Colonic mucosa (tissue), 4 donors: ENCODE measurements at regions not wholly inside any gene's neighbourhood (a gene's known extent, or its start where the extent isn't known, plus 50 kb on each side); places are given as distances from the start of the nearest gene placed in this dataset.

Experiments
- DNase-seq: peaks from one replicate; pipeline ENCODE4 v3.0.0-alpha.2; 2020
- H3K27ac ChIP-seq: fragments of 200-600 bp; one replicate; pipeline ENCODE4 v1.8.0; 2021
- H3K27me3 ChIP-seq: fragments of 200-600 bp; one replicate; pipeline ENCODE4 v1.8.0; 2021
- H3K36me3 ChIP-seq: fragments of 200-600 bp; one replicate; pipeline ENCODE4 v1.8.0; 2021
- H3K4me1 ChIP-seq: fragments of 200-600 bp; one replicate; pipeline ENCODE4 v1.8.0; 2021; ENCODE audit warnings: mild to moderate bottlenecking
- H3K4me3 ChIP-seq: fragments of 200-600 bp; one replicate; pipeline ENCODE4 v1.8.0; 2021
- H3K9ac ChIP-seq, 2 donors: one replicate each; pipeline ENCODE4 v1.7.0; 2013; ENCODE audit warnings: control low read depth in 2 of 2, low read depth in 2 of 2, low read length in 2 of 2
- H3K9me3 ChIP-seq: fragments of 200-600 bp; one replicate; pipeline ENCODE4 v1.8.0; 2021
- CTCF ChIP-seq: fragments of 200-600 bp; IDR thresholded peaks from one replicate; pipeline ENCODE4 v1.8.0; 2022; ENCODE audit warnings: antibody characterized with exemption, mild to moderate bottlenecking
- intact Hi-C: fragments of 100-400 bp; cut with DNase I; formaldehyde crosslinking; loops from one replicate; pipeline ENCODE4 v1.14.1; 2022
- donor health status: healthy.
- donor health status: DM: no; HTN: no; CAD: no.
- donor health status: DM: no; HTN: no; CAD: no.

- intact Hi-C loops: no loop called here
- Histone ChIP-seq H3K4me3 (no peak overlapping the region), H3K27ac (no peak overlapping the region), H3K9ac (no peak overlapping the region), H3K27me3 (no peaks in the 10 kb centered on the region), H3K4me1 (no peaks in the 10 kb centered on the region), H3K9me3 (no peaks in the 10 kb centered on the region), H3K36me3 (no peaks in the 10 kb centered on the region)
- no peak for TF ChIP-seq CTCF
- no peak for DNase-seq
Measured at GRCh38 chr5:133700251-133700650, 87.9 kb upstream of the FSTL4 start.

- no peaks in the 10 kb centered on the region for H3K4me1 ChIP-seq
- H3K36me3 ChIP-seq: no peaks in the 10 kb centered on the region
- intact Hi-C loops: no loop called here
- H3K27me3 ChIP-seq: no peaks in the 10 kb centered on the region
- no peak overlapping the region for H3K27ac ChIP-seq
- no peak for DNase-seq
- H3K9me3 ChIP-seq: no peaks in the 10 kb centered on the region
- TF ChIP-seq CTCF: no peak
- H3K4me3 ChIP-seq: no peak overlapping the region
- no peak overlapping the region for H3K9ac ChIP-seq
Measured at GRCh38 chr5:133698646-133699526, 86.5 kb upstream of the FSTL4 start.

GRCh38 chr5:133698259-133698554 is 85.9 kb upstream of the FSTL4 start:
- Histone ChIP-seq H3K36me3 (no peaks in the 10 kb centered on the region), H3K9ac (no peak overlapping the region), H3K27ac (no peak overlapping the region), H3K27me3 (no peaks in the 10 kb centered on the region), H3K4me3 (no peak overlapping the region), H3K9me3 (no peaks in the 10 kb centered on the region), H3K4me1 (no peaks in the 10 kb centered on the region)
- intact Hi-C loops: no loop called here
- DNase-seq: no peak
- TF ChIP-seq CTCF: no peak

- no peak overlapping the region for H3K27ac ChIP-seq
- no peak for DNase-seq
- no peak overlapping the region for H3K9ac ChIP-seq
- no peak for TF ChIP-seq CTCF
- H3K4me1 ChIP-seq: no peaks in the 10 kb centered on the region
- H3K36me3 ChIP-seq: no peaks in the 10 kb centered on the region
- intact Hi-C loops: no loop called here
- no peaks in the 10 kb centered on the region for H3K27me3 ChIP-seq
- no peak overlapping the region for H3K4me3 ChIP-seq
- no peaks in the 10 kb centered on the region for H3K9me3 ChIP-seq
Measured at GRCh38 chr5:133697536-133698258, 85.4 kb upstream of the FSTL4 start.

GRCh38 chr5:133696782-133697507 is 84.6 kb upstream of the FSTL4 start:
- no peak for DNase-seq
- Histone ChIP-seq H3K9me3 (no peaks in the 10 kb centered on the region), H3K4me1 (no peaks in the 10 kb centered on the region), H3K9ac (no peak overlapping the region), H3K36me3 (no peaks in the 10 kb centered on the region), H3K27me3 (no peaks in the 10 kb centered on the region), H3K27ac (no peak overlapping the region), H3K4me3 (no peak overlapping the region)
- intact Hi-C loops: no loop called here
- no peak for TF ChIP-seq CTCF
